CD14-positive monocyte (primary cell): ENCODE measurements at regions not wholly inside any gene's neighbourhood (a gene's known extent, or its start where the extent isn't known, plus 50 kb on each side); places are given as distances from the start of the nearest gene placed in this dataset.

Experiments
- DNase-seq, 3 donors: peaks; one replicate each; pipeline ENCODE4 v3.0.0-alpha.2; 2011 to 2022
- H2AFZ ChIP-seq: 2 replicates; pipeline ENCODE4 v1.6.0; 2012; ENCODE audit warnings: mild to moderate bottlenecking, low read depth, low read length, inconsistent platforms; ENCODE audit not compliant: insufficient read depth, poor library complexity, severe bottlenecking
- H3K27ac ChIP-seq, 2 donors: 1 replicate in 1 of 2; 2 replicates in 1 of 2; pipeline ENCODE4 v1.5.1; 2012 to 2013; ENCODE audit warnings: low read length in 2 of 2, control low read depth in 1 of 2, inconsistent platforms in 1 of 2, low read depth in 1 of 2, mild to moderate bottlenecking in 1 of 2
- H3K27me3 ChIP-seq, 2 donors: one replicate each; pipeline versions ENCODE4 v1.6.0 to v1.6.1; 2011 to 2013; ENCODE audit warnings: low read length in 2 of 2; ENCODE audit not compliant: control insufficient read depth in 2 of 2, insufficient read depth in 2 of 2
- H3K36me3 ChIP-seq, 2 donors: replicated peaks in 1 of 2; 1 replicate in 1 of 2; 2 replicates in 1 of 2; pipeline versions ENCODE4 v1.5.1 to v1.6.1; 2012 to 2013; ENCODE audit warnings: low read length in 2 of 2, control low read depth in 1 of 2, inconsistent platforms in 1 of 2, mild to moderate bottlenecking in 1 of 2; ENCODE audit not compliant: insufficient read depth in 2 of 2, control insufficient read depth in 1 of 2
- H3K4me1 ChIP-seq, 2 donors: 1 replicate in 1 of 2; 2 replicates in 1 of 2; pipeline versions ENCODE4 v1.5.1 to v1.6.1; 2012 to 2013; ENCODE audit warnings: low read length in 2 of 2, control low read depth in 1 of 2, inconsistent platforms in 1 of 2, mild to moderate bottlenecking in 1 of 2, moderate library complexity in 1 of 2; ENCODE audit not compliant: insufficient read depth in 2 of 2, control insufficient read depth in 1 of 2
- H3K4me2 ChIP-seq: replicated peaks from 2 replicates; pipeline ENCODE3; 2012; ENCODE audit warnings: low read length, moderate library complexity, mild to moderate bottlenecking; ENCODE audit not compliant: poor library complexity, severe bottlenecking; ENCODE audit errors: extremely low read depth
- H3K4me3 ChIP-seq, 3 experiments: fragments of 200-600 bp in 1 of 3; sonication (generic) in 1 of 3; replicated peaks in 1 of 3; 1 replicate in 2 of 3; 2 replicates in 1 of 3; pipeline ENCODE4 v1.5.1; 2011 to 2013; ENCODE audit warnings: low read length in 3 of 3, mild to moderate bottlenecking in 3 of 3, control low read depth in 2 of 3, low read depth in 2 of 3, inconsistent platforms in 1 of 3, moderate library complexity in 1 of 3
- H3K79me2 ChIP-seq: 2 replicates; pipeline ENCODE4 v1.6.0; 2012; ENCODE audit warnings: mild to moderate bottlenecking, control low read depth, inconsistent platforms, low read length, moderate library complexity; ENCODE audit not compliant: insufficient read depth
- H3K9ac ChIP-seq: 2 replicates; pipeline ENCODE4 v1.6.0; 2017; ENCODE audit warnings: low read length, mild to moderate bottlenecking; ENCODE audit not compliant: insufficient read depth, poor library complexity, severe bottlenecking
- H3K9me3 ChIP-seq, 2 donors: replicated peaks in 1 of 2; 1 replicate in 1 of 2; 2 replicates in 1 of 2; pipeline versions ENCODE4 v1.5.1 to v1.6.1; 2012 to 2013; ENCODE audit warnings: low read length in 2 of 2, control low read depth in 1 of 2; ENCODE audit not compliant: control insufficient read depth in 1 of 2, insufficient read depth in 1 of 2
- H4K20me1 ChIP-seq: 2 replicates; pipeline ENCODE4 v1.6.0; 2012; ENCODE audit warnings: mild to moderate bottlenecking, low read length, control low read depth, moderate library complexity; ENCODE audit not compliant: insufficient read depth
- H3K27ac Mint-ChIP-seq, 7 donors: one replicate each; pipeline ENCODE4 v1.8.0; 2020; ENCODE audit warnings: mild to moderate bottlenecking in 7 of 7, mixed read lengths in 7 of 7, moderate library complexity in 6 of 7, inconsistent platforms in 2 of 7
- H3K27me3 Mint-ChIP-seq, 3 donors: one replicate each; pipeline ENCODE4 v1.8.0; 2021 to 2022; ENCODE audit warnings: low read depth in 3 of 3, mild to moderate bottlenecking in 3 of 3, mixed read lengths in 3 of 3, moderate library complexity in 3 of 3, inconsistent platforms in 1 of 3
- H3K36me3 Mint-ChIP-seq, 2 donors: one replicate each; pipeline ENCODE4 v1.8.0; 2020; ENCODE audit warnings: mixed read lengths in 2 of 2, inconsistent platforms in 1 of 2, mild to moderate bottlenecking in 1 of 2
- H3K4me1 Mint-ChIP-seq: one replicate; pipeline ENCODE4 v1.8.0; 2020; ENCODE audit warnings: mild to moderate bottlenecking, mixed read lengths
- H3K4me3 Mint-ChIP-seq, 2 donors: one replicate each; pipeline ENCODE4 v1.8.0; 2020; ENCODE audit warnings: mild to moderate bottlenecking in 2 of 2, mixed read lengths in 2 of 2, moderate library complexity in 1 of 2
- H3K9me3 Mint-ChIP-seq, 7 donors: one replicate each; pipeline ENCODE4 v1.8.0; 2020 to 2022; ENCODE audit warnings: mixed read lengths in 7 of 7, mild to moderate bottlenecking in 6 of 7, moderate library complexity in 6 of 7, inconsistent platforms in 2 of 7
- CTCF ChIP-seq: fragments of 200-600 bp; IDR thresholded peaks from one replicate; pipeline ENCODE4 v1.8.0; 2022; ENCODE audit warnings: antibody characterized with exemption, mild to moderate bottlenecking
- WGBS: methylation state at CpG from one replicate; pipeline ENCODE4 v1.1.5; 2013; ENCODE audit warnings: missing lambda C conversion rate; ENCODE audit not compliant: insufficient coverage; 5-methylcytosine and 5-hydroxymethylcytosine counted together
- intact Hi-C, 2 donors: fragments of 100-400 bp; cut with micrococcal nuclease; formaldehyde crosslinking; loops; one replicate each; pipeline versions ENCODE4 v1.15.0 to v1.15.1; 2023

- H3K36me3 ChIP-seq, result no peaks in the 10 kb centered on the region
- no peak overlapping the region for H3K4me3 ChIP-seq
- intact Hi-C loops, result no loop called here
- Mint-ChIP-seq H3K36me3 (no peaks in the 10 kb centered on the region), H3K4me1 (no peaks in the 10 kb centered on the region), H3K9me3 (peaks cover 0 to 14% (median 9%) of the 10 kb centered on the region in 7 donors), H3K27me3 (peaks cover 0 to 1% (median 0%) of the 10 kb centered on the region in 3 donors), H3K27ac (no peak overlapping the region), H3K4me3 (no peak overlapping the region)
- DNase-seq, result no peak
- H3K4me1 ChIP-seq, result no peaks in the 10 kb centered on the region
- WGBS, result 73% methylated on average over 1 of the region's 1 CpG
- H3K27ac ChIP-seq, result no peak overlapping the region
- no peak for TF ChIP-seq CTCF
- H3K79me2 ChIP-seq, result no peaks in the 10 kb centered on the region
- no peaks in the 10 kb centered on the region for H3K27me3 ChIP-seq
- H3K4me2 ChIP-seq, result no peak overlapping the region
- no peak overlapping the region for H2AFZ ChIP-seq
- peaks cover 13 to 36% of the 10 kb centered on the region in 2 donors for H3K9me3 ChIP-seq
- H3K9ac ChIP-seq, result no peak overlapping the region
- no peaks in the 10 kb centered on the region for H4K20me1 ChIP-seq
Observed at GRCh38 chr2:14459786-14460325, 172.7 kb upstream of the LRATD1 start.

- peaks cover 0 to 13% (median 1%) of the 10 kb centered on the region in 7 donors for H3K9me3 Mint-ChIP-seq
- intact Hi-C loops, result no loop called here
- 90% methylated on average over 2 of the region's 5 CpGs for WGBS
- H3K36me3 Mint-ChIP-seq, result no peaks in the 10 kb centered on the region
- no peaks in the 10 kb centered on the region for H3K79me2 ChIP-seq
- no peak overlapping the region for H3K27ac ChIP-seq
- H3K4me3 Mint-ChIP-seq, result no peak overlapping the region
- no peak overlapping the region for H2AFZ ChIP-seq
- H4K20me1 ChIP-seq, result no peaks in the 10 kb centered on the region
- no peaks in the 10 kb centered on the region for H3K27me3 Mint-ChIP-seq
- no peak for DNase-seq
- no peaks in the 10 kb centered on the region for H3K27me3 ChIP-seq
- no peak overlapping the region for H3K4me3 ChIP-seq
- peaks cover 0 to 3% of the 10 kb centered on the region in 2 donors for H3K9me3 ChIP-seq
- H3K4me1 Mint-ChIP-seq, result no peaks in the 10 kb centered on the region
- no peak for TF ChIP-seq CTCF
- no peaks in the 10 kb centered on the region for H3K4me1 ChIP-seq
- H3K36me3 ChIP-seq, result no peaks in the 10 kb centered on the region
- no peak overlapping the region for H3K27ac Mint-ChIP-seq
- no peak overlapping the region for H3K4me2 ChIP-seq
- no peak overlapping the region for H3K9ac ChIP-seq
Observed at GRCh38 chr2:14475994-14476393, 156.5 kb upstream of the LRATD1 start.
